H1 (cell line): ENCODE measurements at regions not wholly inside any gene's neighbourhood (a gene's known extent, or its start where the extent isn't known, plus 50 kb on each side); places are given as distances from the start of the nearest gene placed in this dataset.

ENCODE experiments used
- CTCF ChIA-PET: fragments of 300-600 bp; sonication (Branson Sonifier 250); formaldehyde crosslinking; loops from one replicate; lab custom pipeline; 2021; ENCODE audit not compliant: partially characterized antibody; lab: Charles Lee
- POLR2A ChIA-PET: fragments of 300-600 bp; sonication (Branson Sonifier 250); formaldehyde crosslinking; loops from one replicate; lab custom pipeline; 2021; ENCODE audit warnings: inconsistent platforms; ENCODE audit not compliant: partially characterized antibody; lab: Charles Lee
- DNase-seq, 2 experiments: peaks; one replicate each; pipeline versions ENCODE4 v3.0.0 to v3.0.0-alpha.2; 2010 to 2022; ENCODE audit warnings: low spot score in 2 of 2, low read depth in 1 of 2, mixed read lengths in 1 of 2
- FAIRE-seq: peaks from 2 replicates; lab custom pipeline; 2011; peaks lifted over from hg19 to GRCh38; lab: Jason Lieb, UNC
- H2AFZ ChIP-seq: 2 replicates; pipeline ENCODE4 v1.8.1; 2012; ENCODE audit warnings: low read length, inconsistent platforms
- H2AK5ac ChIP-seq: 2 replicates; pipeline ENCODE4 v1.6.1; 2013; ENCODE audit warnings: low read depth, low read length
- H2BK120ac ChIP-seq: replicated peaks from 2 replicates; pipeline ENCODE3; 2013; ENCODE audit warnings: low read depth, low read length, inconsistent platforms
- H2BK12ac ChIP-seq: 2 replicates; pipeline ENCODE4 v1.6.1; 2013; ENCODE audit warnings: low read depth, low read length
- H2BK15ac ChIP-seq: 2 replicates; pipeline ENCODE4 v1.6.1; 2013; ENCODE audit warnings: low read length
- H2BK20ac ChIP-seq: 2 replicates; pipeline ENCODE4 v1.6.1; 2013; ENCODE audit warnings: low read length
- H2BK5ac ChIP-seq: 2 replicates; pipeline ENCODE4 v1.6.1; 2013; ENCODE audit warnings: low read depth, low read length
- H3K14ac ChIP-seq: 2 replicates; pipeline ENCODE4 v1.6.1; 2013; ENCODE audit warnings: inconsistent platforms; ENCODE audit not compliant: insufficient read length
- H3K18ac ChIP-seq: 2 replicates; pipeline ENCODE4 v1.6.1; 2013; ENCODE audit warnings: low read length; ENCODE audit errors: extremely low read depth
- H3K23ac ChIP-seq: 2 replicates; pipeline ENCODE4 v1.6.1; 2013; ENCODE audit warnings: inconsistent platforms; ENCODE audit not compliant: insufficient read length
- H3K23me2 ChIP-seq: 2 replicates; pipeline ENCODE4 v1.6.1; 2013; ENCODE audit warnings: low read depth, low read length
- H3K27ac ChIP-seq: 2 replicates; pipeline ENCODE4 v1.6.1; 2011; ENCODE audit warnings: low read depth, low read length, inconsistent platforms
- H3K27me3 ChIP-seq, 4 experiments: replicated peaks in 1 of 4; 1 replicate in 1 of 4; 2 replicates in 3 of 4; pipeline versions ENCODE4 v1.6.1 to v1.8.1; 2011 to 2013; ENCODE audit warnings: low read length in 3 of 4, mild to moderate bottlenecking in 3 of 4, inconsistent platforms in 2 of 4, mixed read lengths in 2 of 4, moderate library complexity in 1 of 4; ENCODE audit not compliant: control insufficient read depth in 3 of 4, insufficient read depth in 3 of 4; ENCODE audit errors: extremely low read depth in 1 of 4
- H3K36me3 ChIP-seq, 4 experiments: 2 replicates each; pipeline versions ENCODE4 v1.6.1 to v1.8.1; 2011 to 2013; ENCODE audit warnings: mild to moderate bottlenecking in 4 of 4, low read length in 3 of 4, moderate library complexity in 2 of 4, control low read depth in 1 of 4, inconsistent platforms in 1 of 4; ENCODE audit not compliant: insufficient read depth in 4 of 4, control insufficient read depth in 2 of 4
- H3K4ac ChIP-seq: replicated peaks from 2 replicates; pipeline ENCODE3; 2013; ENCODE audit warnings: low read length, low read depth, mixed read lengths, inconsistent platforms; ENCODE audit not compliant: insufficient read length
- H3K4me1 ChIP-seq, 4 experiments: replicated peaks in 1 of 4; 1 replicate in 1 of 4; 2 replicates in 3 of 4; pipeline versions ENCODE4 v1.6.1 to v1.8.1; 2011 to 2013; ENCODE audit warnings: low read length in 3 of 4, inconsistent platforms in 2 of 4, mixed read lengths in 1 of 4; ENCODE audit not compliant: insufficient read depth in 4 of 4, control insufficient read depth in 3 of 4
- H3K4me2 ChIP-seq, 2 experiments: 2 replicates each; pipeline versions ENCODE4 v1.6.1 to v1.8.1; 2011 to 2013; ENCODE audit warnings: low read depth in 2 of 2, low read length in 2 of 2, control low read depth in 1 of 2, inconsistent platforms in 1 of 2, mild to moderate bottlenecking in 1 of 2; ENCODE audit not compliant: insufficient read depth in 1 of 2
- H3K4me3 ChIP-seq, 4 experiments: fragments of 200-600, 300-600 bp in 1 of 4; sonication (generic), shearing (Covaris generic), sonication (Bioruptor Twin) in 1 of 4; 2 replicates each; pipeline versions ENCODE4 v1.5.1 to v1.8.1; 2011 to 2016; ENCODE audit warnings: low read length in 4 of 4, low read depth in 3 of 4, control low read depth in 2 of 4, inconsistent platforms in 2 of 4, mild to moderate bottlenecking in 2 of 4, mixed read lengths in 1 of 4, moderate library complexity in 1 of 4; ENCODE audit not compliant: insufficient read depth in 2 of 4; ENCODE audit errors: extremely low read depth in 1 of 4
- H3K56ac ChIP-seq: replicated peaks from 2 replicates; pipeline ENCODE3; 2013; ENCODE audit warnings: low read depth, mild to moderate bottlenecking, mixed read lengths, low read length, inconsistent platforms; ENCODE audit not compliant: insufficient read length
- H3K79me1 ChIP-seq: 2 replicates; pipeline ENCODE4 v1.6.1; 2013; ENCODE audit warnings: low read depth, low read length, control low read depth
- H3K79me2 ChIP-seq, 2 experiments: 2 replicates each; pipeline versions ENCODE4 v1.6.1 to v1.8.1; 2012 to 2013; ENCODE audit warnings: low read length in 2 of 2, mild to moderate bottlenecking in 2 of 2, inconsistent platforms in 1 of 2; ENCODE audit not compliant: insufficient read depth in 2 of 2, control insufficient read depth in 1 of 2
- H3K9ac ChIP-seq, 4 experiments: replicated peaks in 1 of 4; 1 replicate in 1 of 4; 2 replicates in 3 of 4; pipeline versions ENCODE4 v1.6.1 to v1.8.1; 2011 to 2013; ENCODE audit warnings: low read depth in 3 of 4, low read length in 3 of 4, control low read depth in 2 of 4, mild to moderate bottlenecking in 2 of 4, moderate library complexity in 2 of 4, inconsistent platforms in 1 of 4; ENCODE audit errors: extremely low read depth in 1 of 4
- H3K9me3 ChIP-seq, 2 experiments: 2 replicates each; pipeline versions ENCODE4 v1.6.1 to v1.8.1; 2012 to 2013; ENCODE audit warnings: mild to moderate bottlenecking in 2 of 2, moderate library complexity in 2 of 2, control low read depth in 1 of 2, inconsistent platforms in 1 of 2, low read depth in 1 of 2, low read length in 1 of 2, mixed read lengths in 1 of 2; ENCODE audit not compliant: insufficient read depth in 2 of 2
- H4K20me1 ChIP-seq, 2 experiments: replicated peaks in 1 of 2; 2 replicates each; pipeline versions ENCODE3 to v1.8.1; 2011 to 2013; ENCODE audit warnings: inconsistent platforms in 2 of 2, low read length in 2 of 2, mild to moderate bottlenecking in 1 of 2; ENCODE audit not compliant: insufficient read depth in 2 of 2, control insufficient read depth in 1 of 2
- H4K5ac ChIP-seq: 2 replicates; pipeline ENCODE4 v1.6.1; 2013; ENCODE audit warnings: low read length, low read depth, mixed read lengths, inconsistent platforms; ENCODE audit not compliant: insufficient read length
- H4K8ac ChIP-seq: 2 replicates; pipeline ENCODE4 v1.8.0; 2013; ENCODE audit warnings: mild to moderate bottlenecking, moderate library complexity, low read length, inconsistent platforms; ENCODE audit not compliant: insufficient read depth; ENCODE audit errors: extremely low read depth
- H4K91ac ChIP-seq: replicated peaks from 2 replicates; pipeline ENCODE3; 2013; ENCODE audit warnings: low read length, mixed read lengths, inconsistent platforms; ENCODE audit not compliant: insufficient read length
- KDM5A ChIP-seq: fragments of 200-600 bp; IDR thresholded peaks from 2 replicates; pipeline ENCODE4 v1.7.1; 2012; ENCODE audit warnings: mild to moderate bottlenecking, low read length, inconsistent platforms, mixed read lengths
- SAP30 ChIP-seq: fragments of 300-600 bp; sonication (generic); IDR thresholded peaks from 2 replicates; pipeline ENCODE4 v1.7.1; 2012; ENCODE audit warnings: low read length, moderate library complexity, mild to moderate bottlenecking, inconsistent platforms; ENCODE audit not compliant: insufficient read depth, insufficient replicate concordance
- ZNF274 ChIP-seq: IDR thresholded peaks from 2 replicates; pipeline ENCODE4 v1.7.0; 2012; ENCODE audit warnings: low read length, borderline replicate concordance; ENCODE audit errors: extremely low read depth
- WGBS, 2 experiments: shearing (Covaris generic) in 1 of 2; methylation state at CpG; one replicate each; pipeline versions ENCODE4 v1.1.6 to v1.1.7; 2013 to 2015; ENCODE audit warnings: low lambda C conversion rate in 2 of 2, mixed read lengths in 2 of 2, inconsistent platforms in 1 of 2, low coverage in 1 of 2, missing lambda C conversion rate in 1 of 2; ENCODE audit not compliant: insufficient replicate concordance in 2 of 2, insufficient coverage in 1 of 2, insufficient read length in 1 of 2; ENCODE audit errors: extremely low coverage in 1 of 2, missing lambda C conversion rate in 1 of 2; 5-methylcytosine and 5-hydroxymethylcytosine counted together

DNA sequence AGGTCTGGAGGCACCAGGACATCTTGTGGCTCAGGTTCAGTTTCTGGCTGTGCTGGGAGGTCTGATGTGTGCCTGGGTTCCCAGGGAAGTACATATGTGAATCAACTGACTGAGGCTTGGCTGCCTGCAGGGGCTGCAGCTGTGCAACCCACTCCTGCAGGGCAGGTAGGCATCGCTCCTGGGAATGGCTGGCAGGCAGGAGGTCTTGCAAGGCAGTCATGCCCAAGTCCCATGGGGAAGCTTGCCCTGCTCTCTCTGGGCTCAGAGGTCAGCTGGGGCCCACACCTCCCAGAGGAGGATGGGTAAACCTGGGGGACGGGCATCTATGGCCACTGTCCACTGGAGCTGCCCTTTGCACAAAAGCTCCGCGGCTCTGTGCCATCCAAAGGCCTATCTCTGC is 1141.8 kb downstream of the SLITRK1 start:
- H3K4me1 ChIP-seq, result no peaks in the 10 kb centered on the region; a peak in 1 of 7 replicates
- H3K36me3 ChIP-seq, result no peaks in the 10 kb centered on the region
- POLR2A ChIA-PET, result no interaction called here
- FAIRE-seq, result no peak
- H3K9ac ChIP-seq, result no peak overlapping the region
- no peak overlapping the region for H3K4me2 ChIP-seq
- no peak for TF ChIP-seq ZNF274
- TF ChIP-seq SAP30, result no peak
- TF ChIP-seq KDM5A, result no peak
- no peaks in the 10 kb centered on the region for H3K9me3 ChIP-seq
- no peaks in the 10 kb centered on the region for H4K20me1 ChIP-seq
- H3K18ac ChIP-seq, result no peak overlapping the region
- H4K8ac ChIP-seq, result no peak overlapping the region
- 93% methylated on average over 4 of the region's 4 CpGs; no CpG with 5 or more reads in 1 of the 2 experiments for WGBS, 2 experiments
- H3K23ac ChIP-seq, result no peak overlapping the region
- H3K14ac ChIP-seq, result no peak overlapping the region
- H3K27ac ChIP-seq, result no peak overlapping the region
- H2BK120ac ChIP-seq, result no peak overlapping the region
- H2BK5ac ChIP-seq, result no peak overlapping the region
- H4K5ac ChIP-seq, result no peak overlapping the region
- H3K79me1 ChIP-seq, result no peaks in the 10 kb centered on the region
- H3K4me3 ChIP-seq, result no peak overlapping the region
- H2BK20ac ChIP-seq, result no peak overlapping the region
- H4K91ac ChIP-seq, result no peak overlapping the region
- H3K4ac ChIP-seq, result no peak overlapping the region
- H3K23me2 ChIP-seq, result no peaks in the 10 kb centered on the region
- no peak for DNase-seq
- no peak overlapping the region for H2AK5ac ChIP-seq
- no peaks in the 10 kb centered on the region for H3K27me3 ChIP-seq
- no peak overlapping the region for H2BK12ac ChIP-seq
- H3K79me2 ChIP-seq, result no peaks in the 10 kb centered on the region
- CTCF ChIA-PET, result interaction anchor here (0.8 to 3.0 kb wide), 4 partner anchors 10 to 63 kb away, joined by 3 to 18 read pairs (median 5); no protein-coding TSS in a partner anchor
- H2BK15ac ChIP-seq, result no peak overlapping the region
- no peak overlapping the region for H3K56ac ChIP-seq
- H2AFZ ChIP-seq, result no peak overlapping the region
